ENCODE measurements at regions not wholly inside any gene's neighbourhood (a gene's known extent, or its start where the extent isn't known, plus 50 kb on each side); places are given as distances from the start of the nearest gene placed in this dataset.

DNA sequence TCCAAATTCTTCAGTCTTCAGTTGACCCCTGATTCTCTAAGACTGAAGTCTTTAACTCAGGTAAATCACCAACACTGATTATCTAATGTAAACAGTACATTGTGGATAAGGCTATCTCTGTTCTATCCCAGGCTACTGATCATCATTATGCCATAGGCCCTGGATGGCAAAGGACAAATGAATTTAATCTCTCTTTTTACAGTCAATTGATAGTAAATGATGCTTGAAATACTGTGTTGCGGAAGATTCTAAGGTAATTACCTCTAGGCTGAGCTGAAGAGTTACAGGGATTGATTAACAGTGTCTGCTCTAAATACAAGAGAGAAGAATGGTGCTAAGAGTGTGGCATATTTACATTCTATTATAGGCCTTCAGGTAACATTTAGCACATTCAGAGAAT is 264.7 kb downstream of the ACTL7B start:
- H3K9me3 Mint-ChIP-seq = no peaks in the 10 kb centered on the region
- ATAC-seq (replicated peaks; ENCODE audit: extremely low read depth, poor library complexity, severe bottlenecking) = no peak

DNA sequence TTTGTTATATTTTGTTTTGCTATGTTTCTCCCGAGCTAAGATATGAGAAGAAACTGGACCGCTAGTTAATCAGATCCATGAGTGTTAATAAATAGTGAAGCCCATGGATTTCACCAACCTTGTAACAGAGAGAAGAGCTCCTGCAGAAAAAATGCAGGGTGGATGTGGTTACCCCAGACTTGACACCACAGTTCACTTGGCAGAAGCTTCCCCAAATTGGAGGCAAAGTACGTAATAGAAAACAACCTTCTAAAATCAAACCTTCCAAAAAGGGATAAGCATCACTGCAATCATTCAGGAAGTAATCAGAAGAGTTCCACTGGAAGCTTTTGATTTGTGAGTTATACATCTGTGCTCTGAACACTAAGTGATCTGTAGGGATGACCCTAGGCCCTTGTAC is 267.5 kb downstream of the ACTL7B start:
- Mint-ChIP-seq H3K4me1 (no peaks in the 10 kb centered on the region), H3K27ac (ENCODE audit: low read depth) (no peak overlapping the region), H3K27me3 (no peaks in the 10 kb centered on the region), H3K9me3 (no peaks in the 10 kb centered on the region), H3K4me3 (no peak overlapping the region), H3K36me3 (ENCODE audit: insufficient read depth) (no peaks in the 10 kb centered on the region)
- no peak for ATAC-seq (replicated peaks; ENCODE audit: extremely low read depth, poor library complexity, severe bottlenecking)
- DNase-seq (ENCODE audit: low spot score in 2 of 2) = no peak

More for the DNA sequence above, 264.7 kb downstream of the ACTL7B start:
- Mint-ChIP-seq H3K27ac (ENCODE audit: low read depth) (no peak overlapping the region), H3K4me3 (no peak overlapping the region), H3K27me3 (no peaks in the 10 kb centered on the region), H3K4me1 (no peaks in the 10 kb centered on the region), H3K36me3 (ENCODE audit: insufficient read depth) (peaks cover 1% of the 10 kb centered on the region)
- no peak for DNase-seq (ENCODE audit: low spot score in 2 of 2)

DNA sequence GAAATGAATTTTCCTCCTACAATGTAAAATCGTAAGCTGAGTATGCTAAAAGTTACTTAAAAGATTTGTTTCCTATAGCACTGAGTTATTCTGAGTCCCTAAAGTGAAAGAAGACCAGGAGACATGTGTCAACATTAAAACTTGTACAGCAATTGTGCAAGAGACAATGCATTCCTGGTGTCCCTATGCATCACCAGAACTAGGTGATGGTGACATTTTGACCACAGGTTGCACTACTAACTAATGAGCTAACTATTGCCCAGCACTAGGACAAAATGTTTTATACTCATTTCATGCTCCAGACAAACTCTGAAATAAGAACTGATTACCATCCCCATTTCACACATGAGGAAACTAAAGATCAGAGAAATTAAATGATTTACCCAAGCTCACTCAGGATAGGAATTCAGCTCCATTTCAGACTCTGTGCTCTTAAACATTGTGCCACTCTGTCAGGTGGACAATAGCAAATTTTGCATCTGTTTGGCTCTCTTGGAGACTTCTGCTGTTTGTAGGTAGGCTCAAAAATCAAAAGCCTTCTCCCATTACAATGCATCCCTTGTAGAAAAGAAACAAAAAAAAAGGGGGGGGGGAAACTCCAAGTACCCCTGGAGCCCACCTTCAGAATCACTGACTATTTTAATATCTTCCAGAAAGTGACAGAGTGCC is 269.2 kb downstream of the ACTL7B start:
- H3K4me1 Mint-ChIP-seq = no peaks in the 10 kb centered on the region

DNA sequence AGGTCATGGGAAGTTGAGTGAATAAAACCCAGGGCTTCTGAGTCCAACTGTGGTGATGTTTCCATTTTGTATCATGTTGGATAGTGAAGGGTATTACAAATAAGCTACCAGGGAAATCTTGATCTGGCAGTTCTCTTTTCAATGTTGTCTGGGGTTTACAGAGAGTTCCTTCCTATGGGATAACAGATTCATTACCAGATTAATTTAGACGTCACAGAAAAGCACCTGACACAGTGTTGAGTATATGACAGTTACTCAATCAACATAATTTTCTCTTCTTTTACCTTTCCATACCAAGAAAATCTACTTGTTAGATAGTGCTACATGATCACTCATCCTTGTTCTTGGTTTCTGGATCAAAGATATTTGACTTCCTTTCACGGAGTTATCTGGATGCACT is 270.9 kb downstream of the ACTL7B start:
- H3K27ac Mint-ChIP-seq (ENCODE audit: low read depth) = no peak overlapping the region
- DNase-seq (ENCODE audit: low spot score in 2 of 2) = no peak
- no peaks in the 10 kb centered on the region for H3K27me3 Mint-ChIP-seq
- H3K4me1 Mint-ChIP-seq = no peaks in the 10 kb centered on the region
- no peak overlapping the region for H3K4me3 Mint-ChIP-seq
- H3K9me3 Mint-ChIP-seq = no peaks in the 10 kb centered on the region
- ATAC-seq (replicated peaks; ENCODE audit: extremely low read depth, poor library complexity, severe bottlenecking) = no peak
- no peaks in the 10 kb centered on the region for H3K36me3 Mint-ChIP-seq (ENCODE audit: insufficient read depth)

More for the DNA sequence above, 269.2 kb downstream of the ACTL7B start:
- DNase-seq (ENCODE audit: low spot score in 2 of 2) (no peak), ATAC-seq (replicated peaks; ENCODE audit: extremely low read depth, poor library complexity, severe bottlenecking) (no peak)
- H3K27me3 Mint-ChIP-seq = no peaks in the 10 kb centered on the region
- no peak overlapping the region for H3K4me3 Mint-ChIP-seq
- H3K36me3 Mint-ChIP-seq (ENCODE audit: insufficient read depth) = no peaks in the 10 kb centered on the region
- H3K9me3 Mint-ChIP-seq = no peaks in the 10 kb centered on the region
- H3K27ac Mint-ChIP-seq (ENCODE audit: low read depth) = no peak overlapping the region

DNA sequence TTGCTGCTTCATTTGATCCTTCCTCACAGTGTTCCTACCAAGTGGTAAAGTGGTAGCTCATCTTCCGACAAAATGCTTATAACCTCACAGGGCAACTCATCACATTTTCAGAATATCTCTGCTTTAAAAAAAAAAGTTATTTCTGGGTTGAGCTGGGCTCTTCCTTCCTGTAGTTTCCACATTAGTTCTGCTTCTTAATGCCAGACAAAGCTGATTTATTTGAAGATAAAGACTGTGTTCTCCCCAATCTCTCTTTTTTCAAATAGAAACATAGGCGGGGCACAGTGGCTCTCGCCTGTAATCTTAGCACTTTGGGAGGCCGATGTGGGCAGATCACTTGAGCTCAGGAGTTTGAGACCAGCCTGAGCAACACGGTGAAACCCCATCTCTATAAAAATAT is 273.1 kb downstream of the ACTL7B start:
- no peak overlapping the region for H3K27ac Mint-ChIP-seq (ENCODE audit: low read depth)
- H3K27me3 Mint-ChIP-seq = no peaks in the 10 kb centered on the region
- H3K36me3 Mint-ChIP-seq (ENCODE audit: insufficient read depth) = no peaks in the 10 kb centered on the region
- H3K4me3 Mint-ChIP-seq = no peak overlapping the region
- H3K9me3 Mint-ChIP-seq = peaks cover 6% of the 10 kb centered on the region
- DNase-seq (ENCODE audit: low spot score in 2 of 2) (no peak), ATAC-seq (replicated peaks; ENCODE audit: extremely low read depth, poor library complexity, severe bottlenecking) (no peak)
- no peaks in the 10 kb centered on the region for H3K4me1 Mint-ChIP-seq

DNA sequence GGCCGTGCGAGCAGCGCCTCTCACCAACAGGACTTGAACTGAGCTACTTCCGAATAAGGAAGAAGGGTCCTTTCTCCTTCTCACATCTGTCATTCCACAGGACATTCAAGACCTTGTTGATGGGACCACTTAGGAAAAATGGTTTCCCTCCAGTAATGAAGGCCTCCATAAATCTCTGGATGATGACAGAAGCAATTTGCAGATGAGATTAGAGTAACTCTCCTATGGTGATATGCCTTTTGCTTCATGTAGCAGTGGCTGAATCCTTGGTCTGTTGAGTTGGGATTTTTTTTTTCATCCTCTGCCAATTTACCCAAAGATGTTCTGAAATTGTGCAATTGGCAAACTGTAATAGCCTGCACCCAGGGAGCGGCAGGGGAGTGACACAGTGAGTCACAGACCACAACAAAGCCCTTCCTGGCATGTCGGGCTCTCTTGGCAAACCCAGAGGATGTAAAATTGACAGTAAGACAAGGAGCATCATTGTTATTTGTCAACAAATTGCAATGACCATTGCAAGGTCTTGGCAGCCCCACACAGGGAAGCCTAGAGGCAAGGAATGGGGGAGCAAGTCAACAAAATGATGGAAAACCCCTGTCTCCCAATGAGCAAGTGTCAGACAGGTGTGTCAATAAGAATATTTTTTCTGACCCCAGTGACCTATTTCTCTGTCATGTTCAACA is 275.9 kb downstream of the ACTL7B start:
- no peaks in the 10 kb centered on the region for H3K27me3 Mint-ChIP-seq
- H3K9me3 Mint-ChIP-seq = peaks cover 6% of the 10 kb centered on the region
- ATAC-seq (replicated peaks; ENCODE audit: extremely low read depth, poor library complexity, severe bottlenecking) = no peak
- H3K4me3 Mint-ChIP-seq = no peak overlapping the region
- no peaks in the 10 kb centered on the region for H3K36me3 Mint-ChIP-seq (ENCODE audit: insufficient read depth)
- DNase-seq (ENCODE audit: low spot score in 2 of 2) = no peak
- no peaks in the 10 kb centered on the region for H3K4me1 Mint-ChIP-seq
- H3K27ac Mint-ChIP-seq (ENCODE audit: low read depth) = no peak overlapping the region

DNA sequence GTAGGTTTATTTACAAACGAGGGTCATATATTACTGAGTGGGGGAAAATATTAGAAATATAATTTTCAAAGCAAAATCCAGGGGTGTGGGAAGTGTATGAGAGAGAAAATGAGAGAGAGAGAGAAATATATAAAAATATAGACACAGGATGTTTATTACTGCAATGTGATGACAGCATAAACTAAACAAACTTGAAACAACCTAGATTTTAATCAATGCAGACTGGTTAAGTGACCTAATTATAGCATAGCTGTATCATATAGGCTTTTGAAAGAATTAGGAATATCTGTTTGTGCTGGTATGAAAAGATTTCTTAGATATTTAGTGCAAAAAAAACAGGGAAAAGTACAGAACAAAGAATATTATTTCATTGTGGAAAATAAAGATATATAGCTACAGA is 280.5 kb downstream of the ACTL7B start:
- H3K9me3 Mint-ChIP-seq = peaks cover 6% of the 10 kb centered on the region
- DNase-seq (ENCODE audit: low spot score in 2 of 2) = no peak
- H3K27me3 Mint-ChIP-seq = no peaks in the 10 kb centered on the region
- no peaks in the 10 kb centered on the region for H3K36me3 Mint-ChIP-seq (ENCODE audit: insufficient read depth)
- no peak overlapping the region for H3K27ac Mint-ChIP-seq (ENCODE audit: low read depth)
- H3K4me3 Mint-ChIP-seq = no peak overlapping the region
- no peak for ATAC-seq (replicated peaks; ENCODE audit: extremely low read depth, poor library complexity, severe bottlenecking)
- H3K4me1 Mint-ChIP-seq = no peaks in the 10 kb centered on the region

DNA sequence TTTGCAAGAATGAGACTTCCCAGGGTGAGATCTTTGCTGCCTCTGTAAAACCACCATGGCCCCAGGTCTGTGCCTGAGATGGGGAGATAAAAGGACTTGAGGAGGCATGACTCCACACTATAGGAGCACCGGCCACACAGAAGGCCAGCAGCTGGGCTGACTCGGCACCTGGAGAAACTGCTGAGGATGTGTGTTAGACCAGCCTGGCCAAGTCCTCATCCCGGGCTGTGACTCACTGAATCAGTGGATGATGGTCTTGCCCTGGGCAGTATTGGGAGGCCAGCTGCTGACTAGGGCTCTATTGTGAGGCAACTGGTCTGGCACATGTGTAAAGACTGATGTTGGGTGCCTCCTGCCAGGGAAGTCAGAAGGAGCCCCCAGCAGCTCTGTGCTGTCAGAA is 286.2 kb downstream of the ACTL7B start:
- H3K9me3 Mint-ChIP-seq = no peaks in the 10 kb centered on the region
- DNase-seq (ENCODE audit: low spot score in 2 of 2) (no peak), ATAC-seq (replicated peaks; ENCODE audit: extremely low read depth, poor library complexity, severe bottlenecking) (no peak)
- peaks cover 20% of the 10 kb centered on the region for H3K27me3 Mint-ChIP-seq
- no peaks in the 10 kb centered on the region for H3K36me3 Mint-ChIP-seq (ENCODE audit: insufficient read depth)
- no peaks in the 10 kb centered on the region for H3K4me1 Mint-ChIP-seq
- H3K4me3 Mint-ChIP-seq = no peak overlapping the region
- no peak overlapping the region for H3K27ac Mint-ChIP-seq (ENCODE audit: low read depth)

DNA sequence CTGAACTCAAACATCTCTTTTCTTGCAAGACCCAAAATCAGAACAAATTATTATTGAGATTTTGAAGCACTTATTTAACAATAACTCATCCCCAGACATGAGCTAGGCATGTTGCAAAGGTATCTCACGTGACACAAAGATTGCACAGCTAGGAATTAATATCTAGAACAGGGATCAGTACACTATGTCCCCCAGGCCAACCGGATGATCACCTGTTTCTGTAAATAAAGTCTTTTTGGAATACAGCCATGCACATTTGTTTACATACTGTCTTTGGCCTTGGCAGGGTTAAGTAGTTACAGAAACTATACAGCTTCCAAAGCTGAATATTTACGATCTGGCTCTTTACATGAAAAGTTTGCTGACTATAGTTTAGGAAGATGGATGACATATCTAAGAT is 287.7 kb downstream of the ACTL7B start:
- no peak overlapping the region for H3K4me3 Mint-ChIP-seq
- H3K4me1 Mint-ChIP-seq = no peaks in the 10 kb centered on the region
- DNase-seq (ENCODE audit: low spot score in 2 of 2) (no peak), ATAC-seq (replicated peaks; ENCODE audit: extremely low read depth, poor library complexity, severe bottlenecking) (no peak)
- H3K36me3 Mint-ChIP-seq (ENCODE audit: insufficient read depth) = no peaks in the 10 kb centered on the region
- H3K27me3 Mint-ChIP-seq = peaks cover 20% of the 10 kb centered on the region
- no peak overlapping the region for H3K27ac Mint-ChIP-seq (ENCODE audit: low read depth)
- no peaks in the 10 kb centered on the region for H3K9me3 Mint-ChIP-seq

DNA sequence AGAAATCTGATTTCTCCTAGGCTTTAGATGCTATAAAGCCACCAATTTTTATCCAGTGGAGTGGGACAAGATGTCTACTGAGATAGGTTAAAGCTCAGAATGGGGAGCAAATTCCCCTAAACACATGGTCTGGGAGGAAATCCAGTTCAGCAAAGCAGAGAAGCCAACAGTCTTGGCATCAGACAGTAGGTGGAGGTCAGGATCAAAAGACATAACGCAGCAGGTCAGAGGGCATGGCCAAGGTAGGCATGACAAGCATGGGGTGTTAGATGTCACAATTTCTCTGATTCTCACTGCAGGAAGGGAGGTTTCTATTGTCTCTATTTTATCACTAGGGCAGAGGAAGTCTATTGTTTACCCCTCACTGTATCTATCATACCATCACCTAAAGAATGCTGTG is 288.2 kb downstream of the ACTL7B start:
- no peak overlapping the region for H3K27ac Mint-ChIP-seq (ENCODE audit: low read depth)
- no peak for DNase-seq (ENCODE audit: low spot score in 2 of 2)
- no peaks in the 10 kb centered on the region for H3K4me1 Mint-ChIP-seq
- H3K4me3 Mint-ChIP-seq = no peak overlapping the region
- H3K36me3 Mint-ChIP-seq (ENCODE audit: insufficient read depth) = no peaks in the 10 kb centered on the region
- H3K9me3 Mint-ChIP-seq = no peaks in the 10 kb centered on the region
- H3K27me3 Mint-ChIP-seq = peaks cover 20% of the 10 kb centered on the region
- ATAC-seq (replicated peaks; ENCODE audit: extremely low read depth, poor library complexity, severe bottlenecking) = no peak

DNA sequence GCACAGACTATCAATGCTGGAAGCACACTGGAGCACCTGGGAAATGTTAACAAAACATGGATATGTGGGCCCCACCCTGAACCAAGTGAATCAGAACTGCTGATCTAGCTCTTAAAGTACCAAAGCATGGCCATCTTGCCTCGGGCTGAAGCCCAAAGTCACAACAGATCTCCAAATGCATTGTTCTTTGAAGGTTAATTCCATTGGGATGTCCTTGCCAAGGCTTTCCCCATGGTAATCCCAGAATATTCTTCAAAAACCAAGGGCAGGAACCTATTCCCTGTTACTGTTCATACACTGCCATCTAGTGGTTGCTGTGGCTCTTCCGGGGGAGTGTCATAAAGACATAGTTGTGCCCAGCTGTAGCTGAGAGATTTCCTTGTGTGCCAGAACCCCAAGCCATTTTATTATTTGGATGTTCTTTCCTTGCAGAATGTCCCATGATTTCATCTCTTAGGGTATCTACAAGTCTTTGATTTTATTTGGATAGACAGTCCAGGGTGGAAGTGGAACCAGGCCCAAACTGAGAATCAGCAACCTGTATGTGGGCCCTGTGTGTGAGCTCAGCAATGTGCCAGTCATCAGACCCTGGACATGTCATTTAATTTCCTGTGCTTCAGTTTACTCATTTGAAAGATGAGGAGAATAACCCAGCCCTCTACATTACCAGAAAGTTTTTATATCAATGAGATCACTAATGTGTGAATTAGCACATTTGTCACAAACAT is 290.0 kb downstream of the ACTL7B start:
- ATAC-seq (replicated peaks; ENCODE audit: extremely low read depth, poor library complexity, severe bottlenecking) (no peak), DNase-seq (ENCODE audit: low spot score in 2 of 2) (no peak)
- H3K9me3 Mint-ChIP-seq = no peaks in the 10 kb centered on the region

DNA sequence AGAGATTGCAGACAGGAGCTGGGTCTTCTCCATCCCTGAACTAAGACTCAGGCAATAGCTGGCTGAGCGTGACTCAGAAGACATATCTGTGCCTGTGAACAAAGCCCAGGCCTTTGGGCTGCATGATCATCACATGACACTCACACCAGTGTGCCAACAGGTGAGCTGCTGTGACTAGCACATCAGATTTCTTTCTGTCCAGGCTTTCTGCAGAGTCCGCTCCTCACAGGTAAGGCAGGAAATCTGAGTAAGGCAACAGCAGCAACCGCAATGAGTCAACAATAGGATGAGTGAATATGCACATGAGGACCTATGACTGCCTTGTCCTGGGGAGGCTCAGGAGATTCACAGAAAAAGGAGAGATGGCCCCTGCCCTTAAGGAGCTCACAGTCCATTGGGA is 293.6 kb downstream of the ACTL7B start:
- Mint-ChIP-seq H3K4me3 (no peak overlapping the region), H3K27ac (ENCODE audit: low read depth) (no peak overlapping the region), H3K36me3 (ENCODE audit: insufficient read depth) (no peaks in the 10 kb centered on the region), H3K9me3 (peaks cover 5% of the 10 kb centered on the region), H3K4me1 (no peaks in the 10 kb centered on the region), H3K27me3 (no peaks in the 10 kb centered on the region)
- no peak for DNase-seq (ENCODE audit: low spot score in 2 of 2)
- no peak for ATAC-seq (replicated peaks; ENCODE audit: extremely low read depth, poor library complexity, severe bottlenecking)

More for the DNA sequence above, 290.0 kb downstream of the ACTL7B start:
- Mint-ChIP-seq H3K36me3 (ENCODE audit: insufficient read depth) (no peaks in the 10 kb centered on the region), H3K27ac (ENCODE audit: low read depth) (no peak overlapping the region), H3K4me1 (no peaks in the 10 kb centered on the region), H3K27me3 (peaks cover 20% of the 10 kb centered on the region), H3K4me3 (no peak overlapping the region)

DNA sequence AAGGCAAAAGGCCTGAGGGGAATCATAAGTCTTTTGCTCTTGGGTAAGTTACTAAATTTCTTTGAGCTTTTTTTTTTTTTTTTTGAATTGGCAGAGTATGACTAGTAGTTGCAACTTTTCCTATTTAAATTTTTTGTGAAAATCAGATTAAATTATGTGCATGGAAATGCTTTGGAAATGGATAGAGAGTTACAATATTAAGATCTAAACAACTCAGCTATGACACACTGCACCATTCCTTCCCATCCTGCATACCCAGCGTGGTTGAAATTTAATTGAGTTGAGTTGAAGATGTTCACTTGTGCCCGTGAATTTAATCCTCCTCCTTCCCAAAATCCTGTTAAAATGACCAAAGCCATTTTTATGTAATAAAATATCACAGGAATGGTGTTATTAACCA is 296.4 kb downstream of the ACTL7B start:
- H3K4me1 Mint-ChIP-seq = no peaks in the 10 kb centered on the region
- no peak overlapping the region for H3K4me3 Mint-ChIP-seq
- no peak for DNase-seq (ENCODE audit: low spot score in 2 of 2)
- no peak overlapping the region for H3K27ac Mint-ChIP-seq (ENCODE audit: low read depth)
- no peaks in the 10 kb centered on the region for H3K27me3 Mint-ChIP-seq
- H3K36me3 Mint-ChIP-seq (ENCODE audit: insufficient read depth) = no peaks in the 10 kb centered on the region
- peaks cover 5% of the 10 kb centered on the region for H3K9me3 Mint-ChIP-seq
- no peak for ATAC-seq (replicated peaks; ENCODE audit: extremely low read depth, poor library complexity, severe bottlenecking)

Data from central memory CD8-positive, alpha-beta T cell (primary cell).